Sigmoid colon (tissue), 4 donors: ENCODE measurements at regions not wholly inside any gene's neighbourhood (a gene's known extent, or its start where the extent isn't known, plus 50 kb on each side); places are given as distances from the start of the nearest gene placed in this dataset.

ENCODE experiments used
- EP300 ChIP-seq, 4 donors: sonication (generic); formaldehyde crosslinking; IDR thresholded peaks; one replicate each; pipeline ENCODE4 v1.6.1; 2017; ENCODE audit warnings: antibody characterized with exemption in 4 of 4
- POLR2A ChIP-seq, 2 donors: fragments of 450-650 bp; IDR thresholded peaks; one replicate each; pipeline ENCODE4 v1.6.1; 2016; ENCODE audit warnings: antibody characterized with exemption in 2 of 2, mild to moderate bottlenecking in 2 of 2, moderate library complexity in 2 of 2
- TF ChIP-seq, protein P1 (sequence below), 4 experiments: fragments of 450-650 bp in 3 of 4; fragments of 200-600 bp in 1 of 4; IDR thresholded peaks; one replicate each; pipeline ENCODE4 v1.5.1; 2016 to 2019; ENCODE audit warnings: antibody characterized with exemption in 4 of 4, mild to moderate bottlenecking in 3 of 4, moderate library complexity in 2 of 4

DNA sequence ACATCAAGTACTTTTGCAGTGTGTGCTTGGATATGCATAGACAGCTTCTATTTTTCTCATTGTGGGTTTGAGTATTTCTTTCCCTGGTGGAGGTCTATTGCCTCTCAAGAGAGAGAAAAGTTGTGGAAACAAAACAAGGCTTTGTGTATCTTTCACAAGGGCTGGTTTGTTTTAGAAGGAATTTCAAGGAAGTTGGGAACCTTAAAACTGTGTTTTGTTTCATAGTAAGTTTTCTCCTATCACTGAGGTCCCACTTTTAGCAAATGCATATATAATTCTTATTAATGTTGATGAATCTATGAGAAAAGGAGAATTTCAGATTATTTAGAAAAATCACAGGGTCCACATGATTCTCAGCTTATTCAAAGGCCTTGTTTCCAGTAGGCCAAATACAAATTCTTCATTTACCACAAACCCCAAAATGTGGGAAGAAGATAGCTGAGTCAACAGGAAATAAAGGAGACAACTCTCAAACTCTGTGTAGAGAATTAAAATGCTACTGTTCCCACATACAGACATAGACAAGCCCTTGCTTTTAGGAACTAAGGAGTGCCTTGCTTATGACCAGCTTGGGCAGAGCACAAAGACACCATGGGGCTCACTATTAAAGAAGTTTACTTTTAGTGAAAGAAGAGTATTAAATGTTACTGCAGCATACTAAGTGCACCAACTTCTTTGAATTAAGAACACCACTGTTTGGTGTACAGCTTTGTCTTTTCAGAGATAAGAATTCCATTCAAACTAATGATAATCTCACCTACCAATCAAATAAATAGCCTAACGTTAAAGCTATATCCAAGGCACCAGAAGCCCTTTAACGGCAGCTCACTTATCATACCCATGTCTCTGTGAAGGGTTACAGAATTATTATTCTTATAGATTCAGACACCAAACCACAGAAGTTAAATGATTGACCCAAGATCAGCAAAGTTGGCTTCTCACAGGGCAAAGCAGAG, 177.4 kb upstream of the LEF1 start:
- TF ChIP-seq POLR2A (IDR thresholded peaks at IDR 0.05) (no peak), EP300 (IDR thresholded peaks at IDR 0.05) (no peak)
- TF ChIP-seq, protein P1, sequence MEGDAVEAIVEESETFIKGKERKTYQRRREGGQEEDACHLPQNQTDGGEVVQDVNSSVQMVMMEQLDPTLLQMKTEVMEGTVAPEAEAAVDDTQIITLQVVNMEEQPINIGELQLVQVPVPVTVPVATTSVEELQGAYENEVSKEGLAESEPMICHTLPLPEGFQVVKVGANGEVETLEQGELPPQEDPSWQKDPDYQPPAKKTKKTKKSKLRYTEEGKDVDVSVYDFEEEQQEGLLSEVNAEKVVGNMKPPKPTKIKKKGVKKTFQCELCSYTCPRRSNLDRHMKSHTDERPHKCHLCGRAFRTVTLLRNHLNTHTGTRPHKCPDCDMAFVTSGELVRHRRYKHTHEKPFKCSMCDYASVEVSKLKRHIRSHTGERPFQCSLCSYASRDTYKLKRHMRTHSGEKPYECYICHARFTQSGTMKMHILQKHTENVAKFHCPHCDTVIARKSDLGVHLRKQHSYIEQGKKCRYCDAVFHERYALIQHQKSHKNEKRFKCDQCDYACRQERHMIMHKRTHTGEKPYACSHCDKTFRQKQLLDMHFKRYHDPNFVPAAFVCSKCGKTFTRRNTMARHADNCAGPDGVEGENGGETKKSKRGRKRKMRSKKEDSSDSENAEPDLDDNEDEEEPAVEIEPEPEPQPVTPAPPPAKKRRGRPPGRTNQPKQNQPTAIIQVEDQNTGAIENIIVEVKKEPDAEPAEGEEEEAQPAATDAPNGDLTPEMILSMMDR (IDR thresholded peaks at IDR 0.05) = no peak
